ENCODE measurements at regions not wholly inside any gene's neighbourhood (a gene's known extent, or its start where the extent isn't known, plus 50 kb on each side); places are given as distances from the start of the nearest gene placed in this dataset.

GRCh38 chr6:33909737-33910136, 105.9 kb upstream of the MLN start:
- Histone ChIP-seq H3K9ac (peak overlapping the region; percentile 79; the same call in 1 of the 2 replicates), H3K9me3 (no peaks in the 10 kb centered on the region), H3K4me2 (peak overlapping the region; percentile 98), H3K36me3 (no peaks in the 10 kb centered on the region), H4K20me1 (no peaks in the 10 kb centered on the region), H3K4me3 (no peak overlapping the region), H3K4me1 (peaks cover 99% of the 10 kb centered on the region), H3K27ac (peak overlapping the region; percentile 94), H3K27me3 (no peaks in the 10 kb centered on the region)
- no peak for TF ChIP-seq Cebpa-rat (IDR thresholded peaks at IDR 0.05)

DNA sequence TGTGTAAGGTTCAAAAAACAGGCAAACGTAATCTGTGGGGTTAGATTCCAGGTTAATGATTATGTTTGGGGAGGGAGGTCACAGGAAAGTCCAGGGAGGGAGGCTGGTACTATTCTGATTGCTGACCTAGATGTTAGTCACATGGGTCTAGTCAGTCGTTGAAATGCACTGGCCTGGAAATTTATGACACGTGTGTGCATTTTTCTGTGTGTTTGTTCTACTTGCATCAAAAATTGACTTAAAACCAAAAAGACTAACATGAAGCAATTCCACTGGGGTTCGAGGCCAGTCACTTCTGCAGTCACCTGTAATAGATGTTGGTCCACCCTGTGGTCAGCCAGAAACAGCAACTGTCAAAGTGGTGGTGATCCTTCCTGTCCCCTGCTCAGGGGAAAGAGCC, 104.2 kb upstream of the MLN start:
- H3K4me2 ChIP-seq = peak overlapping the region; percentile 98

GRCh38 chr6:33907227-33907626, 103.4 kb upstream of the MLN start:
- Histone ChIP-seq H3K4me3 (no peak overlapping the region), H3K36me3 (no peaks in the 10 kb centered on the region), H3K4me2 (peak overlapping the region; percentile 98), H4K20me1 (no peaks in the 10 kb centered on the region), H3K4me1 (peaks cover 100% of the 10 kb centered on the region), H3K9ac (peak overlapping the region; percentile 79), H3K27me3 (no peaks in the 10 kb centered on the region), H3K9me3 (no peaks in the 10 kb centered on the region), H3K27ac (peak overlapping the region; percentile 94)
- TF ChIP-seq Cebpa-rat (IDR thresholded peaks at IDR 0.05) = no peak

More for the DNA sequence above, 104.2 kb upstream of the MLN start:
- TF ChIP-seq Cebpa-rat (IDR thresholded peaks at IDR 0.05) = no peak
- H3K4me3 ChIP-seq = peak overlapping the region; percentile 31; the same call in 1 of the 2 replicates
- H3K9ac ChIP-seq = peak overlapping the region; percentile 79
- H3K4me1 ChIP-seq = peaks cover 99% of the 10 kb centered on the region
- H3K27ac ChIP-seq = peak overlapping the region; percentile 94
- H3K36me3 ChIP-seq = no peaks in the 10 kb centered on the region
- no peaks in the 10 kb centered on the region for H4K20me1 ChIP-seq
- H3K27me3 ChIP-seq = no peaks in the 10 kb centered on the region
- H3K9me3 ChIP-seq = no peaks in the 10 kb centered on the region

DNA sequence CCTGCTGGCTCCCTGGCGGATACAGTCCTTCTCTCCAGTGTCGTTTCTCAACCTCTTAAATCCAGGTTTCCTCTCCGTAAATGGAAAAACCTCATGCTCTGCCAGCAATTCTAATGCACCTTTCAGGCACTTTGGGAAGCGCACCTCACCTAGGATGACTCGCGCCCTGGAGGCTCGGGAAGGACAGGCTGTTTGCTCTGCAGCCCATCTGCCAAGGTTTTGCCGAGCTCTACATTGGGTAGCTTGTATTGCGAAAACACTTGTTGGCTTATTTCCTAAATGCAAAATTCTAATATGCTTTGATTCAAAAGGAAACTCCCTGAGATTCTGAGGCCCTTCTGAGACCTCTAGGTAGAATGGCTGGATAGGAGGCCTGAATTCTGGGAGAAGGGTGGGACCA, 102.6 kb upstream of the MLN start:
- Histone ChIP-seq H4K20me1 (no peaks in the 10 kb centered on the region), H3K4me2 (peak overlapping the region; percentile 98), H3K4me1 (peaks cover 100% of the 10 kb centered on the region), H3K27ac (peak overlapping the region; percentile 94), H3K36me3 (no peaks in the 10 kb centered on the region), H3K9me3 (no peaks in the 10 kb centered on the region), H3K9ac (peak overlapping the region; percentile 79), H3K27me3 (no peaks in the 10 kb centered on the region), H3K4me3 (no peak overlapping the region)
- no peak for TF ChIP-seq Cebpa-rat (IDR thresholded peaks at IDR 0.05)

GRCh38 chr6:33905071-33905609, 101.3 kb upstream of the MLN start:
- H3K27me3 ChIP-seq = no peaks in the 10 kb centered on the region
- H3K9me3 ChIP-seq = no peaks in the 10 kb centered on the region
- peak; percentile 89 for TF ChIP-seq Cebpa-rat (IDR thresholded peaks at IDR 0.05)
- H4K20me1 ChIP-seq = no peaks in the 10 kb centered on the region
- peak overlapping the region; percentile 98 for H3K4me2 ChIP-seq
- H3K4me3 ChIP-seq = peak overlapping the region; percentile 59; the same call in 1 of the 2 replicates
- peak overlapping the region; percentile 79 for H3K9ac ChIP-seq
- H3K27ac ChIP-seq = peak overlapping the region; percentile 94
- H3K36me3 ChIP-seq = no peaks in the 10 kb centered on the region
- peaks cover 100% of the 10 kb centered on the region for H3K4me1 ChIP-seq

DNA sequence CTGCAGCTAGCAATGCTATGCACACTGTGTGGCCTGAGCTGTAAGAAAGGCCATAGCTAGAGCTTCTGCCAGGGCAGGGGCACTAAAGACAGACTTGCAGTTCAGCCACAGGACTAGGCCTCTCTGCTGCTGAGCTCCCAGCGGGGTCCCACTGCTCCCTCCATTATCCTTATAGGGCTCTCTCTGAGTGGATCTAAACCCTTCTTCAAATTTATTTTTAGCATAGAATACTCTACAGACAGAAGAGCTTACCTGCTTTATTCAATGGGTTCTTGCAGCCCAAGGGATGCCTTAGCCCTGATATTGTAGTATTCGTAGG, 100.9 kb upstream of the MLN start:
- Histone ChIP-seq H3K27me3 (no peaks in the 10 kb centered on the region), H3K9me3 (no peaks in the 10 kb centered on the region), H3K4me3 (peak overlapping the region; percentile 59; the same call in 1 of the 2 replicates), H3K9ac (peak overlapping the region; percentile 79), H3K4me1 (peaks cover 100% of the 10 kb centered on the region), H3K27ac (peak overlapping the region; percentile 94), H3K4me2 (peak overlapping the region; percentile 98), H3K36me3 (no peaks in the 10 kb centered on the region), H4K20me1 (no peaks in the 10 kb centered on the region)
- no peak for TF ChIP-seq Cebpa-rat (IDR thresholded peaks at IDR 0.05)

GRCh38 chr6:33904050-33904746, 100.4 kb upstream of the MLN start:
- no peaks in the 10 kb centered on the region for H3K9me3 ChIP-seq
- H3K4me2 ChIP-seq = peak overlapping the region; percentile 98
- TF ChIP-seq Cebpa-rat (IDR thresholded peaks at IDR 0.05) = no peak
- no peaks in the 10 kb centered on the region for H4K20me1 ChIP-seq
- H3K36me3 ChIP-seq = no peaks in the 10 kb centered on the region
- peak overlapping the region; percentile 59 for H3K4me3 ChIP-seq
- H3K27ac ChIP-seq = peak overlapping the region; percentile 94
- H3K4me1 ChIP-seq = peaks cover 94% of the 10 kb centered on the region
- no peaks in the 10 kb centered on the region for H3K27me3 ChIP-seq
- peak overlapping the region; percentile 79 for H3K9ac ChIP-seq

- H4K20me1 ChIP-seq = no peaks in the 10 kb centered on the region
- no peak for TF ChIP-seq Cebpa-rat (IDR thresholded peaks at IDR 0.05)
- peak overlapping the region; percentile 94 for H3K27ac ChIP-seq
- H3K4me2 ChIP-seq = peak overlapping the region; percentile 98
- H3K4me1 ChIP-seq = peaks cover 88% of the 10 kb centered on the region
- peak overlapping the region; percentile 79 for H3K9ac ChIP-seq
- H3K27me3 ChIP-seq = no peaks in the 10 kb centered on the region
- peak overlapping the region; percentile 59 for H3K4me3 ChIP-seq
- H3K36me3 ChIP-seq = no peaks in the 10 kb centered on the region
- no peaks in the 10 kb centered on the region for H3K9me3 ChIP-seq
Measured at GRCh38 chr6:33903579-33903978, 99.8 kb upstream of the MLN start.

- no peaks in the 10 kb centered on the region for H4K20me1 ChIP-seq
- TF ChIP-seq Cebpa-rat (IDR thresholded peaks at IDR 0.05) = no peak
- peak overlapping the region; percentile 94 for H3K27ac ChIP-seq
- no peak overlapping the region for H3K9ac ChIP-seq
- H3K4me2 ChIP-seq = peak overlapping the region; percentile 98
- no peaks in the 10 kb centered on the region for H3K9me3 ChIP-seq
- H3K36me3 ChIP-seq = no peaks in the 10 kb centered on the region
- no peaks in the 10 kb centered on the region for H3K27me3 ChIP-seq
- H3K4me1 ChIP-seq = peaks cover 82% of the 10 kb centered on the region
- H3K4me3 ChIP-seq = no peak overlapping the region
Measured at GRCh38 chr6:33902457-33902853, 98.7 kb upstream of the MLN start.

GRCh38 chr6:33901822-33902456, 98.1 kb upstream of the MLN start:
- Histone ChIP-seq H3K4me2 (peak overlapping the region; percentile 98), H3K27me3 (no peaks in the 10 kb centered on the region), H3K4me1 (peaks cover 82% of the 10 kb centered on the region), H3K9ac (no peak overlapping the region), H3K4me3 (no peak overlapping the region), H3K36me3 (no peaks in the 10 kb centered on the region), H3K27ac (no peak overlapping the region; the same call in 1 of the 2 replicates), H3K9me3 (no peaks in the 10 kb centered on the region), H4K20me1 (no peaks in the 10 kb centered on the region)
- no peak for TF ChIP-seq Cebpa-rat (IDR thresholded peaks at IDR 0.05)

All from BLaER1 (cell line).